IMR-90 (cell line): ENCODE measurements at regions not wholly inside any gene's neighbourhood (a gene's known extent, or its start where the extent isn't known, plus 50 kb on each side); places are given as distances from the start of the nearest gene placed in this dataset.

Experiments
- ATAC-seq: fragments of 200-7000 bp; cut with Tn5 transposase; 2 replicates; pipeline ENCODE4 v1.9.1; 2020; ENCODE audit warnings: low read depth, mild to moderate bottlenecking, moderate library complexity
- BruUV-seq: library from RNA; stranded (reverse); fragments of 400-500 nt; replicated peaks from 2 replicates; lab custom pipeline; 2021; lab: Mats Ljungman, UMichigan
- CTCF ChIA-PET: fragments of 300-600 bp; formaldehyde crosslinking; extraction: SDS; loops from one replicate; lab custom pipeline; 2021; ENCODE audit warnings: antibody characterized with exemption; lab: Yijun Ruan, JAX
- POLR2A ChIA-PET: fragments of 300-600 bp; sonication (Branson Sonifier 250); formaldehyde crosslinking; loops from one replicate; lab custom pipeline; 2022; ENCODE audit warnings: antibody characterized with exemption; ENCODE audit not compliant: unreplicated experiment; lab: Charles Lee
- DNase-seq: peaks from one replicate; pipeline ENCODE4 v3.0.0; 2013
- H2AFZ ChIP-seq: replicated peaks from 2 replicates; pipeline ENCODE3; 2013; ENCODE audit warnings: low read length, mild to moderate bottlenecking; ENCODE audit not compliant: poor library complexity
- H2AK5ac ChIP-seq: 2 replicates; pipeline ENCODE4 v1.6.1; 2013; ENCODE audit warnings: low read depth, low read length, inconsistent platforms
- H2AK9ac ChIP-seq: replicated peaks from 2 replicates; pipeline ENCODE3; 2013; ENCODE audit warnings: mild to moderate bottlenecking, low read depth, low read length, moderate library complexity; ENCODE audit not compliant: poor library complexity
- H2BK120ac ChIP-seq: 2 replicates; pipeline ENCODE4 v1.6.1; 2013; ENCODE audit warnings: low read depth, low read length, inconsistent platforms
- H2BK15ac ChIP-seq: 3 replicates; pipeline ENCODE4 v1.6.1; 2013; ENCODE audit warnings: low read depth, low read length, inconsistent platforms
- H2BK20ac ChIP-seq: 2 replicates; pipeline ENCODE4 v1.6.1; 2013; ENCODE audit warnings: low read depth, mild to moderate bottlenecking, inconsistent platforms, low read length, moderate library complexity
- H2BK5ac ChIP-seq: 2 replicates; pipeline ENCODE4 v1.6.1; 2013; ENCODE audit warnings: mild to moderate bottlenecking, low read depth, low read length, inconsistent platforms; ENCODE audit not compliant: poor library complexity, severe bottlenecking
- H3K14ac ChIP-seq: replicated peaks from 2 replicates; pipeline ENCODE4 v1.6.1; 2013; ENCODE audit warnings: low read depth, low read length, inconsistent platforms
- H3K18ac ChIP-seq: 2 replicates; pipeline ENCODE4 v1.6.1; 2013; ENCODE audit warnings: low read depth, low read length, control low read depth
- H3K23ac ChIP-seq: 2 replicates; pipeline ENCODE4 v1.6.1; 2013; ENCODE audit warnings: low read depth, low read length, inconsistent platforms
- H3K27ac ChIP-seq: 2 replicates; pipeline ENCODE4 v1.5.1; 2013; ENCODE audit warnings: mild to moderate bottlenecking, control low read depth, low read length; ENCODE audit not compliant: insufficient read depth
- H3K27me3 ChIP-seq: 2 replicates; pipeline ENCODE4 v1.6.1; 2013; ENCODE audit warnings: low read length; ENCODE audit not compliant: control insufficient read depth, insufficient read depth
- H3K36me3 ChIP-seq: 2 replicates; pipeline ENCODE4 v1.6.1; 2013; ENCODE audit warnings: low read length, mixed read lengths; ENCODE audit not compliant: control insufficient read depth, insufficient read depth
- H3K4ac ChIP-seq: 2 replicates; pipeline ENCODE4 v1.6.1; 2013; ENCODE audit warnings: low read depth, low read length, inconsistent platforms
- H3K4me1 ChIP-seq: 2 replicates; pipeline ENCODE4 v1.6.1; 2013; ENCODE audit warnings: low read length, mixed read lengths; ENCODE audit not compliant: control insufficient read depth, insufficient read depth
- H3K4me2 ChIP-seq: 2 replicates; pipeline ENCODE4 v1.6.1; 2013; ENCODE audit warnings: low read depth, mild to moderate bottlenecking, control low read depth, low read length, moderate library complexity
- H3K4me3 ChIP-seq: 2 replicates; pipeline ENCODE4 v1.5.1; 2013; ENCODE audit warnings: low read depth, mild to moderate bottlenecking, control low read depth, low read length, moderate library complexity; ENCODE audit not compliant: insufficient read depth
- H3K56ac ChIP-seq: 2 replicates; pipeline ENCODE4 v1.6.1; 2013; ENCODE audit warnings: low read length, inconsistent platforms; ENCODE audit not compliant: insufficient read depth; ENCODE audit errors: extremely low read depth
- H3K79me1 ChIP-seq, 2 experiments: 2 replicates each; pipeline ENCODE4 v1.6.1; 2013; ENCODE audit warnings: low read length in 2 of 2, inconsistent platforms in 1 of 2, low read depth in 1 of 2
- H3K9ac ChIP-seq: 2 replicates; pipeline ENCODE4 v1.6.1; 2013; ENCODE audit warnings: low read depth, low read length, control low read depth
- H3K9me1 ChIP-seq: 2 replicates; pipeline ENCODE4 v1.6.1; 2013; ENCODE audit warnings: low read length, inconsistent platforms; ENCODE audit not compliant: insufficient read depth
- H3K9me3 ChIP-seq: 2 replicates; pipeline ENCODE4 v1.6.1; 2013; ENCODE audit warnings: low read length; ENCODE audit not compliant: control insufficient read depth, insufficient read depth
- H4K20me1 ChIP-seq: 2 replicates; pipeline ENCODE4 v1.6.1; 2013; ENCODE audit warnings: low read length, inconsistent platforms; ENCODE audit not compliant: insufficient read depth
- H4K5ac ChIP-seq: 2 replicates; pipeline ENCODE4 v1.6.1; 2013; ENCODE audit warnings: mild to moderate bottlenecking, low read depth, low read length, control low read depth
- H4K8ac ChIP-seq, 2 experiments: 2 replicates each; pipeline ENCODE4 v1.6.1; 2013; ENCODE audit warnings: low read depth in 2 of 2, low read length in 2 of 2, control low read depth in 1 of 2, inconsistent platforms in 1 of 2
- H4K91ac ChIP-seq: 2 replicates; pipeline ENCODE4 v1.6.1; 2013; ENCODE audit warnings: low read depth, low read length, inconsistent platforms; ENCODE audit not compliant: insufficient read depth
- CEBPB ChIP-seq: IDR thresholded peaks from 2 replicates; pipeline ENCODE4 v1.6.1; 2012; ENCODE audit warnings: low read depth, low read length, improper control_type of control experiment
- FOS ChIP-seq: fragments of 150-350 bp; IDR thresholded peaks from 2 replicates; pipeline ENCODE4 v1.6.1; 2016; ENCODE audit warnings: low read depth, low read length
- MAFK ChIP-seq: IDR thresholded peaks from 2 replicates; pipeline ENCODE4 v1.6.1; 2012; ENCODE audit warnings: low read depth, low read length, improper control_type of control experiment
- MAZ ChIP-seq: IDR thresholded peaks from 2 replicates; pipeline ENCODE4 v1.6.1; 2012; ENCODE audit warnings: low read depth, mild to moderate bottlenecking, low read length, improper control_type of control experiment, moderate library complexity, borderline replicate concordance
- NFE2L2 ChIP-seq: fragments of 150-350 bp; IDR thresholded peaks from 2 replicates; pipeline ENCODE4 v1.6.1; 2016; ENCODE audit warnings: low read depth, mild to moderate bottlenecking, low read length
- RAD21 ChIP-seq: IDR thresholded peaks from 2 replicates; pipeline ENCODE4 v1.6.1; 2012; ENCODE audit warnings: low read length, improper control_type of control experiment
- RCOR1 ChIP-seq: IDR thresholded peaks from 2 replicates; pipeline ENCODE4 v1.6.1; 2012; ENCODE audit warnings: mild to moderate bottlenecking, low read length, improper control_type of control experiment; ENCODE audit not compliant: insufficient replicate concordance
- RFX5 ChIP-seq: IDR thresholded peaks from 2 replicates; pipeline ENCODE4 v1.8.0; 2012; ENCODE audit warnings: low read depth, mild to moderate bottlenecking, low read length, moderate library complexity
- SMC3 ChIP-seq: fragments of 150-350 bp; IDR thresholded peaks from 2 replicates; pipeline ENCODE4 v1.6.1; 2016; ENCODE audit warnings: low read depth, mild to moderate bottlenecking, antibody characterized with exemption, low read length, moderate library complexity
- WGBS, 2 experiments: methylation state at CpG; one replicate each; pipeline versions ENCODE4 v1.1.5 to v1.1.7; 2013; ENCODE audit warnings: missing lambda C conversion rate in 2 of 2; ENCODE audit not compliant: insufficient read length in 1 of 2; ENCODE audit errors: extremely low coverage in 2 of 2; 5-methylcytosine and 5-hydroxymethylcytosine counted together
- dilution Hi-C: fragments of 300-500 bp; cut with HindIII; formaldehyde crosslinking; loops from one replicate; pipeline ENCODE4 v1.14.3; 2018; ENCODE audit warnings: low sequenced_read_pairs; ENCODE audit not compliant: unreplicated experiment
- in situ Hi-C: fragments of 300-500 bp; cut with MboI; formaldehyde crosslinking; loops from 3 replicates; pipeline ENCODE4 v1.14.3; 2019; ENCODE audit warnings: low sequenced_read_pairs, inconsistent platforms, mixed read lengths
- intact Hi-C: fragments of 100-400 bp; cut with micrococcal nuclease; formaldehyde crosslinking; loops from 2 replicates; pipeline ENCODE4 v1.10.0; 2022

DNA sequence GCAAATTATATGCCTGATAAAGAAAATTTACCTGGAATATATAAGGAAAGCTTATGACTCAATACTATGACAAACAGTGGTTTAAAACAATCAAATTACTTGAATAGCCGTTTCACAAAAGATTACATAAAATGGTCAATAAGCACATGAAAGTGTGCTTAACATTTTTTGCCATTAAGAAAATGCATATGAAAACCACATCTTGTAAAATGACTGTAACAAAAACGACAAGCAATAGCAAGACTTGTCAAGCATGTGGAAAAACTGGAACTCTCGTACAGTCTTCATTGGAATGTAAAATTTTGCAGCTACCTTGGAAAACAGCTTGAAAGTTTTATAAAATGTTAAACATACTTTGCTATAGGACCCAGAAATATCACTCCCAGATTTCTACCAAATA, 1110.3 kb downstream of the NAALADL2 start:
- no peak overlapping the region for H2AFZ ChIP-seq
- dilution Hi-C loops (no loop called here), intact Hi-C loops (no loop called here), in situ Hi-C loops (no loop called here)
- H3K36me3 ChIP-seq = no peaks in the 10 kb centered on the region
- no peak overlapping the region for H2AK9ac ChIP-seq
- no peak overlapping the region for H2BK120ac ChIP-seq
- ATAC-seq (no peak), DNase-seq (no peak)
- H2BK15ac ChIP-seq = no peak overlapping the region
- H4K20me1 ChIP-seq = no peaks in the 10 kb centered on the region
- no peak overlapping the region for H3K56ac ChIP-seq
- no CpG with 5 or more reads among the region's 3 CpGs for WGBS, 2 experiments
- no TSS peak for BruUV-seq
- H3K9ac ChIP-seq = no peak overlapping the region
- TF ChIP-seq CEBPB (no peak), RAD21 (no peak), MAZ (no peak), FOS (no peak), NFE2L2 (no peak), MAFK (no peak), RFX5 (no peak), RCOR1 (no peak), SMC3 (no peak)
- H3K14ac ChIP-seq = no peak overlapping the region
- CTCF ChIA-PET = no interaction called here
- no peak overlapping the region for H3K4me3 ChIP-seq
- H3K4me2 ChIP-seq = no peak overlapping the region
- no peaks in the 10 kb centered on the region for H3K4me1 ChIP-seq
- H4K5ac ChIP-seq = no peak overlapping the region
- no peaks in the 10 kb centered on the region for H3K27me3 ChIP-seq
- no peak overlapping the region for H4K8ac ChIP-seq
- H3K9me3 ChIP-seq = no peaks in the 10 kb centered on the region
- H4K91ac ChIP-seq = no peak overlapping the region
- H2BK5ac ChIP-seq = no peak overlapping the region
- no peak overlapping the region for H3K18ac ChIP-seq
- H2AK5ac ChIP-seq = no peak overlapping the region
- no peak overlapping the region for H3K4ac ChIP-seq
- POLR2A ChIA-PET = no interaction called here
- H3K27ac ChIP-seq = no peak overlapping the region
- no peaks in the 10 kb centered on the region for H3K79me1 ChIP-seq
- H3K23ac ChIP-seq = no peak overlapping the region
- H3K9me1 ChIP-seq = no peaks in the 10 kb centered on the region
- no peak overlapping the region for H2BK20ac ChIP-seq
